Vagina (tissue), 2 donors: ENCODE measurements at regions not wholly inside any gene's neighbourhood (a gene's known extent, or its start where the extent isn't known, plus 50 kb on each side); places are given as distances from the start of the nearest gene placed in this dataset.

Source experiments
- DNase-seq, 2 donors: peaks; one replicate each; pipeline ENCODE4 v3.0.0-alpha.2; 2017; ENCODE audit errors: extremely low spot score in 2 of 2
- H3K27ac ChIP-seq: fragments of 200-600 bp; sonication (generic); one replicate; pipeline ENCODE4 v1.5.1; 2019
- H3K27me3 ChIP-seq: fragments of 200-600 bp; sonication (generic); one replicate; pipeline ENCODE4 v1.5.1; 2019
- H3K36me3 ChIP-seq, 2 donors: fragments of 200-600 bp; sonication (generic); one replicate each; pipeline ENCODE4 v1.5.1; 2017 to 2019
- H3K4me1 ChIP-seq: fragments of 200-600 bp; sonication (generic); one replicate; pipeline ENCODE4 v1.5.1; 2019
- H3K4me3 ChIP-seq, 2 donors: fragments of 200-600 bp; sonication (generic); 1 replicate in 1 of 2; 2 replicates in 1 of 2; pipeline ENCODE4 v1.5.1; 2016 to 2019
- H3K9me3 ChIP-seq: fragments of 200-600 bp; sonication (generic); one replicate; pipeline ENCODE4 v1.5.1; 2019
- CTCF ChIP-seq, 3 experiments: fragments of 450-650 bp in 2 of 3; fragments of 200-600 bp in 1 of 3; sonication (generic) in 1 of 3; IDR thresholded peaks; one replicate each; pipeline ENCODE4 v1.5.1; 2017 to 2019; ENCODE audit warnings: antibody characterized with exemption in 3 of 3, mild to moderate bottlenecking in 2 of 3, moderate library complexity in 2 of 3
- POLR2A ChIP-seq, 2 donors: fragments of 450-650 bp; IDR thresholded peaks; one replicate each; pipeline ENCODE4 v1.6.1; 2017; ENCODE audit warnings: antibody characterized with exemption in 2 of 2, mild to moderate bottlenecking in 2 of 2, moderate library complexity in 2 of 2
- POLR2AphosphoS5 ChIP-seq, 2 donors: sonication (generic); formaldehyde crosslinking; IDR thresholded peaks; one replicate each; pipeline ENCODE4 v1.9.0; 2017; ENCODE audit warnings: antibody characterized with exemption in 2 of 2, mild to moderate bottlenecking in 2 of 2, low read depth in 1 of 2; ENCODE audit not compliant: insufficient read depth in 1 of 2
- intact Hi-C: fragments of 100-400 bp; cut with DNase I; formaldehyde crosslinking; loops from one replicate; pipeline ENCODE4 v1.15.1; 2023

GRCh38 chr9:118029425-118029824 lies 325.2 kb downstream of the TLR4 start:
- Histone ChIP-seq H3K27me3 (no peaks in the 10 kb centered on the region), H3K36me3 (no peaks in the 10 kb centered on the region), H3K4me1 (no peaks in the 10 kb centered on the region), H3K9me3 (no peaks in the 10 kb centered on the region), H3K4me3 (no peak overlapping the region), H3K27ac (no peak overlapping the region)
- intact Hi-C loops: no loop called here
- no peak for TF ChIP-seq POLR2AphosphoS5 (IDR thresholded peaks at IDR 0.05; ENCODE audit: insufficient read depth in 1 of 2, low read depth in 1 of 2)
- TF ChIP-seq POLR2A (IDR thresholded peaks at IDR 0.05): no peak
- no peak for TF ChIP-seq CTCF (IDR thresholded peaks at IDR 0.05)
- DNase-seq: no peak

GRCh38 chr9:118034701-118035100 lies 330.5 kb downstream of the TLR4 start:
- Histone ChIP-seq H3K27me3 (no peaks in the 10 kb centered on the region), H3K27ac (no peak overlapping the region), H3K36me3 (no peaks in the 10 kb centered on the region), H3K4me1 (no peaks in the 10 kb centered on the region), H3K9me3 (no peaks in the 10 kb centered on the region), H3K4me3 (no peak overlapping the region)
- no peak for TF ChIP-seq POLR2A (IDR thresholded peaks at IDR 0.05)
- no peak for TF ChIP-seq CTCF (IDR thresholded peaks at IDR 0.05)
- no peak for TF ChIP-seq POLR2AphosphoS5 (IDR thresholded peaks at IDR 0.05; ENCODE audit: insufficient read depth in 1 of 2, low read depth in 1 of 2)
- DNase-seq: no peak
- intact Hi-C loops: no loop called here

GRCh38 chr9:118038713-118039112 lies 334.5 kb downstream of the TLR4 start:
- Histone ChIP-seq H3K36me3 (no peaks in the 10 kb centered on the region), H3K4me1 (no peaks in the 10 kb centered on the region), H3K4me3 (no peak overlapping the region), H3K27me3 (no peaks in the 10 kb centered on the region), H3K27ac (no peak overlapping the region), H3K9me3 (no peaks in the 10 kb centered on the region)
- TF ChIP-seq CTCF (IDR thresholded peaks at IDR 0.05) (no peak), POLR2A (IDR thresholded peaks at IDR 0.05) (no peak), POLR2AphosphoS5 (IDR thresholded peaks at IDR 0.05; ENCODE audit: insufficient read depth in 1 of 2, low read depth in 1 of 2) (no peak)
- no peak for DNase-seq
- intact Hi-C loops: no loop called here

- no peak overlapping the region for H3K4me3 ChIP-seq
- no peaks in the 10 kb centered on the region for H3K9me3 ChIP-seq
- H3K27me3 ChIP-seq: no peaks in the 10 kb centered on the region
- H3K36me3 ChIP-seq: no peaks in the 10 kb centered on the region
- no peak overlapping the region for H3K27ac ChIP-seq
- no peaks in the 10 kb centered on the region for H3K4me1 ChIP-seq
- TF ChIP-seq POLR2A (IDR thresholded peaks at IDR 0.05) (no peak), CTCF (IDR thresholded peaks at IDR 0.05) (no peak), POLR2AphosphoS5 (IDR thresholded peaks at IDR 0.05; ENCODE audit: insufficient read depth in 1 of 2, low read depth in 1 of 2) (no peak)
- intact Hi-C loops: no loop called here
- DNase-seq: no peak
These were observed 354.0 kb downstream of the TLR4 start for GRCh38 chr9:118058227-118058626.

GRCh38 chr9:118059484-118060278 lies 355.5 kb downstream of the TLR4 start:
- intact Hi-C loops: no loop called here
- Histone ChIP-seq H3K9me3 (no peaks in the 10 kb centered on the region), H3K27me3 (no peaks in the 10 kb centered on the region), H3K36me3 (no peaks in the 10 kb centered on the region), H3K27ac (no peak overlapping the region), H3K4me3 (no peak overlapping the region), H3K4me1 (no peaks in the 10 kb centered on the region)
- DNase-seq: no peak
- TF ChIP-seq POLR2AphosphoS5 (IDR thresholded peaks at IDR 0.05; ENCODE audit: insufficient read depth in 1 of 2, low read depth in 1 of 2): no peak
- TF ChIP-seq POLR2A (IDR thresholded peaks at IDR 0.05): no peak
- TF ChIP-seq CTCF (IDR thresholded peaks at IDR 0.05): no peak
